PC-3 (cell line): ENCODE measurements at regions not wholly inside any gene's neighbourhood (a gene's known extent, or its start where the extent isn't known, plus 50 kb on each side); places are given as distances from the start of the nearest gene placed in this dataset.

Experiments used
- ATAC-seq: fragments of 200-7000 bp; cut with Tn5 transposase; 2 replicates; pipeline ENCODE4 v1.9.1; 2020; ENCODE audit warnings: mild to moderate bottlenecking, moderate library complexity
- BruUV-seq: library from RNA; stranded (reverse); fragments of 400-500 nt; replicated peaks from 2 replicates; lab custom pipeline; 2021; lab: Mats Ljungman, UMichigan
- CTCF ChIA-PET: fragments of 300-600 bp; sonication (Branson Sonifier 250); formaldehyde crosslinking; loops from one replicate; lab custom pipeline; 2022; ENCODE audit warnings: antibody characterized with exemption; lab: Charles Lee
- POLR2A ChIA-PET: fragments of 300-600 bp; sonication (Branson Sonifier 250); formaldehyde crosslinking; loops from one replicate; lab custom pipeline; 2022; ENCODE audit warnings: antibody characterized with exemption; ENCODE audit not compliant: unreplicated experiment; lab: Charles Lee
- DNase-seq: peaks from one replicate; pipeline ENCODE4 v3.0.0-alpha.2; 2015
- H2AFZ ChIP-seq: fragments of 300-600 bp; sonication (generic); 2 replicates; pipeline ENCODE4 v1.6.0; 2016; ENCODE audit warnings: antibody characterized with exemption, low read length
- H3F3A ChIP-seq: fragments of 300-600 bp; sonication (generic); one replicate; pipeline ENCODE4 v1.6.0; 2017; ENCODE audit warnings: antibody characterized with exemption, low read length, control low read depth, mild to moderate bottlenecking; ENCODE audit not compliant: unreplicated experiment
- H3K27ac ChIP-seq: fragments of 300-600 bp; sonication (generic); 2 replicates; pipeline ENCODE4 v1.5.1; 2016; ENCODE audit warnings: mild to moderate bottlenecking, low read length
- H3K27me3 ChIP-seq: fragments of 300-600 bp; sonication (generic); 2 replicates; pipeline ENCODE4 v1.6.1; 2016; ENCODE audit warnings: low read length, mixed read lengths
- H3K36me3 ChIP-seq: fragments of 300-600 bp; sonication (generic); 2 replicates; pipeline ENCODE4 v1.6.1; 2016; ENCODE audit warnings: low read depth, mixed run types, low read length, mixed read lengths
- H3K4me1 ChIP-seq: fragments of 300-600 bp; sonication (generic); 2 replicates; pipeline ENCODE4 v1.5.1; 2016; ENCODE audit warnings: low read length; ENCODE audit not compliant: insufficient read depth
- H3K4me2 ChIP-seq: fragments of 300-600 bp; sonication (generic); 2 replicates; pipeline ENCODE4 v1.6.0; 2016; ENCODE audit warnings: low read length
- H3K4me3 ChIP-seq: fragments of 300-600 bp; sonication (generic); 2 replicates; pipeline ENCODE4 v1.5.1; 2016; ENCODE audit warnings: mild to moderate bottlenecking, low read length, mixed read lengths
- H3K79me2 ChIP-seq: fragments of 300-600 bp; sonication (generic); 2 replicates; pipeline ENCODE4 v1.6.1; 2017; ENCODE audit warnings: low read length, mixed read lengths
- H3K9ac ChIP-seq: fragments of 300-600 bp; sonication (generic); 2 replicates; pipeline ENCODE4 v1.6.0; 2016; ENCODE audit warnings: mild to moderate bottlenecking, low read length
- H3K9me2 ChIP-seq: fragments of 300-600 bp; sonication (generic); replicated peaks from 2 replicates; pipeline ENCODE4 v1.6.1; 2016; ENCODE audit warnings: mixed run types, low read length, mixed read lengths
- H3K9me3 ChIP-seq: fragments of 300-600 bp; sonication (generic); 2 replicates; pipeline ENCODE4 v1.6.1; 2016; ENCODE audit warnings: low read length, mixed read lengths
- H4K20me1 ChIP-seq: fragments of 300-600 bp; sonication (generic); 2 replicates; pipeline ENCODE4 v1.6.1; 2016; ENCODE audit warnings: low read length, mixed read lengths
- EZH2 ChIP-seq: fragments of 300-600 bp; sonication (generic); IDR thresholded peaks from one replicate; pipeline ENCODE4 v1.6.1; 2017; ENCODE audit warnings: antibody characterized with exemption, mild to moderate bottlenecking, low read length; ENCODE audit not compliant: unreplicated experiment
- EZH2phosphoT487 ChIP-seq: fragments of 300-600 bp; sonication (generic); IDR thresholded peaks from 2 replicates; pipeline ENCODE4 v1.6.1; 2018; ENCODE audit warnings: mild to moderate bottlenecking, antibody characterized with exemption, low read length, borderline replicate concordance
- intact Hi-C: fragments of 100-400 bp; cut with micrococcal nuclease; formaldehyde crosslinking; loops from 2 replicates; pipeline ENCODE4 v1.9.0; 2023
- TF ChIP-seq, protein P1 (sequence below): fragments of 300-600 bp; sonication (generic); conservative IDR thresholded peaks from 2 replicates; pipeline ENCODE4 v1.5.1; 2017; ENCODE audit warnings: antibody characterized with exemption, low read depth, mild to moderate bottlenecking, low read length

- no peak for ATAC-seq
- Histone ChIP-seq H3K79me2 (no peaks in the 10 kb centered on the region), H3F3A (no peaks in the 10 kb centered on the region), H3K27me3 (peaks cover 37% of the 10 kb centered on the region), H3K4me2 (no peak overlapping the region), H2AFZ (no peak overlapping the region), H3K9me2 (no peaks in the 10 kb centered on the region), H3K36me3 (no peaks in the 10 kb centered on the region), H3K27ac (no peak overlapping the region), H3K4me3 (no peak overlapping the region), H4K20me1 (no peaks in the 10 kb centered on the region), H3K9me3 (no peaks in the 10 kb centered on the region), H3K9ac (no peak overlapping the region), H3K4me1 (no peaks in the 10 kb centered on the region)
- ChIA-PET CTCF (no interaction called here), POLR2A (no interaction called here)
- intact Hi-C loops: no loop called here
- DNase-seq: no peak
- no TSS peak for BruUV-seq
- TF ChIP-seq, protein P1, sequence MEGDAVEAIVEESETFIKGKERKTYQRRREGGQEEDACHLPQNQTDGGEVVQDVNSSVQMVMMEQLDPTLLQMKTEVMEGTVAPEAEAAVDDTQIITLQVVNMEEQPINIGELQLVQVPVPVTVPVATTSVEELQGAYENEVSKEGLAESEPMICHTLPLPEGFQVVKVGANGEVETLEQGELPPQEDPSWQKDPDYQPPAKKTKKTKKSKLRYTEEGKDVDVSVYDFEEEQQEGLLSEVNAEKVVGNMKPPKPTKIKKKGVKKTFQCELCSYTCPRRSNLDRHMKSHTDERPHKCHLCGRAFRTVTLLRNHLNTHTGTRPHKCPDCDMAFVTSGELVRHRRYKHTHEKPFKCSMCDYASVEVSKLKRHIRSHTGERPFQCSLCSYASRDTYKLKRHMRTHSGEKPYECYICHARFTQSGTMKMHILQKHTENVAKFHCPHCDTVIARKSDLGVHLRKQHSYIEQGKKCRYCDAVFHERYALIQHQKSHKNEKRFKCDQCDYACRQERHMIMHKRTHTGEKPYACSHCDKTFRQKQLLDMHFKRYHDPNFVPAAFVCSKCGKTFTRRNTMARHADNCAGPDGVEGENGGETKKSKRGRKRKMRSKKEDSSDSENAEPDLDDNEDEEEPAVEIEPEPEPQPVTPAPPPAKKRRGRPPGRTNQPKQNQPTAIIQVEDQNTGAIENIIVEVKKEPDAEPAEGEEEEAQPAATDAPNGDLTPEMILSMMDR: no peak
- no peak for TF ChIP-seq EZH2phosphoT487
- no peak for TF ChIP-seq EZH2
Measured at GRCh38 chr2:66191311-66191710, 243.6 kb upstream of the MEIS1 start.

DNA sequence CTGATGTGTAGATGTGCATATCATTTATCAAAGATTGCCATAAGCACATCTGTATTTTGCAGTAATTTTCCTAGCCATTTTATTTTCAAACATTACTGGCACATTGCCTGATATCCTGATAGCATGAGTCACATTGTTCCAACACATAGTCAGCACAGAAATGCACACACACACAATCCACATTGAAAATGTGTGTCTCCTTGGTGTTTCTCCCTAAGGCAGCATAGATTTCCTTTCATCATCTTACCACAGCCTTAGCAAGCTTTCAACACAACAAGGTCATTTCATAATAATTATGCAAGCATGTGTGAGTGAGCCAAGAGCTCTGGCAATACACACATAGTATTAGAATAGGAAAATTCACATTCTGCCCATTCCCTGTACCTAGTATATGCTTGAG lies 245.4 kb upstream of the MEIS1 start:
- Histone ChIP-seq H2AFZ (no peak overlapping the region), H3K79me2 (no peaks in the 10 kb centered on the region), H3K9me2 (no peaks in the 10 kb centered on the region), H3K4me3 (no peak overlapping the region), H4K20me1 (no peaks in the 10 kb centered on the region), H3K4me1 (no peaks in the 10 kb centered on the region), H3K36me3 (no peaks in the 10 kb centered on the region), H3K9ac (no peak overlapping the region), H3F3A (no peaks in the 10 kb centered on the region), H3K4me2 (no peak overlapping the region), H3K9me3 (no peaks in the 10 kb centered on the region), H3K27ac (no peak overlapping the region), H3K27me3 (peaks cover 42% of the 10 kb centered on the region)
- POLR2A ChIA-PET: no interaction called here
- DNase-seq (no peak), ATAC-seq (no peak)
- TF ChIP-seq EZH2phosphoT487 (no peak), EZH2 (no peak)
- TF ChIP-seq, protein P1: no peak
- no TSS peak for BruUV-seq
- CTCF ChIA-PET: no interaction called here
- intact Hi-C loops: no loop called here

DNA sequence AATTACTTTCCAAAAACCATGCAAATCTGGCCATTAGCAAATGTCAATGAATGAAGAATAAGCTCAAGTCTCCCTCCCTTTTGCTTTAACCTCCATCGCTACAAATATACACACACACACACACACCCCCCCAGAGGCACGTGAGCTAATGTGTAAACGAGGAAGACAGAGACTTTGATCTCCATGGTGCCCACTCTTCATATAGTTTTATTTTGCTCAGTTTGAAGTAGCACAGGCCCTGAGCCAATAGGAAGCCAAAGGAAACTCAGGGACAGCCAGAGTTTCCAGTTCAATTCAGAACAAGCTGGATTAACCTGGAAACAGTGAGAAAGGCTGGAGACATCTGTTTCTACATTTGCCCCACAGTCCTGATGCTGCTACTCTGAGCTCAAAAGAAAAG lies 248.4 kb upstream of the MEIS1 start:
- TF ChIP-seq EZH2 (no peak), EZH2phosphoT487 (no peak)
- TF ChIP-seq, protein P1: no peak
- Histone ChIP-seq H3K27ac (no peak overlapping the region), H3K36me3 (no peaks in the 10 kb centered on the region), H3K27me3 (peaks cover 22% of the 10 kb centered on the region), H3K4me3 (no peak overlapping the region), H4K20me1 (no peaks in the 10 kb centered on the region), H3F3A (no peaks in the 10 kb centered on the region), H3K79me2 (no peaks in the 10 kb centered on the region), H3K4me2 (no peak overlapping the region), H3K4me1 (no peaks in the 10 kb centered on the region), H2AFZ (no peak overlapping the region), H3K9me2 (no peaks in the 10 kb centered on the region), H3K9ac (no peak overlapping the region), H3K9me3 (no peaks in the 10 kb centered on the region)
- intact Hi-C loops: no loop called here
- DNase-seq (no peak), ATAC-seq (no peak)
- ChIA-PET CTCF (no interaction called here), POLR2A (no interaction called here)
- BruUV-seq: no TSS peak
